ENCODE measurements at regions not wholly inside any gene's neighbourhood (a gene's known extent, or its start where the extent isn't known, plus 50 kb on each side); places are given as distances from the start of the nearest gene placed in this dataset.

DNA sequence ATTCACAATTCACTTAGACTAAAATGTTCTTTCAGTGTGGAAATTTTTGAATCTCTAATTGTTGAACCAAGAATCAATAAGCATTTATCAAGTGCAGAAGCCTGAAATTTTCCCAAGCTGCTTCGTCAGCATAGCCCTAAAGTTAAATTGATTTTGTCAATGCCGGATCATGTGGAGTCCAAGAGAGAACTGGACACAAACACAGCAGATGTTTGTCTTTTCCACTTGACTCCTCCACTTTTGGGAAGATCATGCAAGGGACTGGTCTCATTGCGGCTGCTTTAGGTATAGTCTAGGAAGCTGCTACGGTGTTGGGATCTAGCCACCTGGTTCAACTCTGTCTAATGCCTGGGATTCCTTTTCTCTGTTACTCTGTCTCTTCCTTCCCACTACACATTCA lies 95.7 kb downstream of the CYB561 start:
- TF ChIP-seq, protein P1, sequence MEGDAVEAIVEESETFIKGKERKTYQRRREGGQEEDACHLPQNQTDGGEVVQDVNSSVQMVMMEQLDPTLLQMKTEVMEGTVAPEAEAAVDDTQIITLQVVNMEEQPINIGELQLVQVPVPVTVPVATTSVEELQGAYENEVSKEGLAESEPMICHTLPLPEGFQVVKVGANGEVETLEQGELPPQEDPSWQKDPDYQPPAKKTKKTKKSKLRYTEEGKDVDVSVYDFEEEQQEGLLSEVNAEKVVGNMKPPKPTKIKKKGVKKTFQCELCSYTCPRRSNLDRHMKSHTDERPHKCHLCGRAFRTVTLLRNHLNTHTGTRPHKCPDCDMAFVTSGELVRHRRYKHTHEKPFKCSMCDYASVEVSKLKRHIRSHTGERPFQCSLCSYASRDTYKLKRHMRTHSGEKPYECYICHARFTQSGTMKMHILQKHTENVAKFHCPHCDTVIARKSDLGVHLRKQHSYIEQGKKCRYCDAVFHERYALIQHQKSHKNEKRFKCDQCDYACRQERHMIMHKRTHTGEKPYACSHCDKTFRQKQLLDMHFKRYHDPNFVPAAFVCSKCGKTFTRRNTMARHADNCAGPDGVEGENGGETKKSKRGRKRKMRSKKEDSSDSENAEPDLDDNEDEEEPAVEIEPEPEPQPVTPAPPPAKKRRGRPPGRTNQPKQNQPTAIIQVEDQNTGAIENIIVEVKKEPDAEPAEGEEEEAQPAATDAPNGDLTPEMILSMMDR (IDR thresholded peaks at IDR 0.05; ENCODE audit: low read depth, low read length) = no peak
- no peak for TF ChIP-seq EZH2phosphoT487 (IDR thresholded peaks at IDR 0.05; ENCODE audit: low read depth)

Data from OCI-LY3 (cell line).